HG02642 (cell line): ENCODE measurements at regions not wholly inside any gene's neighbourhood (a gene's known extent, or its start where the extent isn't known, plus 50 kb on each side); places are given as distances from the start of the nearest gene placed in this dataset.
"Not testable (repeated sequence)": the region's sequence is repeated elsewhere in the genome, so short reads cannot be mapped to it uniquely, and the experiment has no call there.

Source experiments
- ATAC-seq: cut with Tn5 transposase; IDR thresholded peaks from one replicate; pipeline ENCODE4 v1.9.1; 2021; ENCODE audit warnings: mild to moderate bottlenecking; ENCODE audit not compliant: unreplicated experiment, poor library complexity

- no peak for ATAC-seq
Observed at GRCh38 chr14:83173687-83174086, 1640.0 kb upstream of the SEL1L start.

GRCh38 chr14:83184531-83184930 lies 1650.9 kb upstream of the SEL1L start:
- ATAC-seq, result no peak

GRCh38 chr14:83188311-83188710 lies 1654.7 kb upstream of the SEL1L start:
- ATAC-seq, result not testable (repeated sequence)

GRCh38 chr14:83196236-83196635 lies 1662.6 kb upstream of the SEL1L start:
- no peak for ATAC-seq

- no peak for ATAC-seq
Observed at GRCh38 chr14:83197271-83197670, 1663.6 kb upstream of the SEL1L start.

GRCh38 chr14:83207550-83207949 lies 1673.9 kb upstream of the SEL1L start:
- ATAC-seq, result no peak

GRCh38 chr14:83208341-83208740 lies 1674.7 kb upstream of the SEL1L start:
- no peak for ATAC-seq

- no peak for ATAC-seq
Observed at GRCh38 chr14:83217492-83217891, 1683.8 kb upstream of the SEL1L start.

- no peak for ATAC-seq
Observed at GRCh38 chr14:83247924-83248639, 1714.4 kb upstream of the SEL1L start.

GRCh38 chr14:83251402-83251801 lies 1717.7 kb upstream of the SEL1L start:
- no peak for ATAC-seq

- ATAC-seq, result no peak
Observed at GRCh38 chr14:83253870-83254269, 1720.2 kb upstream of the SEL1L start.

- ATAC-seq, result no peak
Observed at GRCh38 chr14:83255015-83255726, 1721.5 kb upstream of the SEL1L start.

- ATAC-seq, result no peak
Observed at GRCh38 chr14:83255727-83256090, 1722.1 kb upstream of the SEL1L start.

GRCh38 chr14:83257466-83258439 lies 1724.1 kb upstream of the SEL1L start:
- no peak for ATAC-seq

GRCh38 chr14:83260751-83261150 lies 1727.1 kb upstream of the SEL1L start:
- ATAC-seq, result no peak

- ATAC-seq, result no peak
Observed at GRCh38 chr14:83269583-83269982, 1735.9 kb upstream of the SEL1L start.

- ATAC-seq, result no peak
Observed at GRCh38 chr14:83271663-83272062, 1738.0 kb upstream of the SEL1L start.

- no peak for ATAC-seq
Observed at GRCh38 chr14:83280719-83281118, 1747.1 kb upstream of the SEL1L start.

GRCh38 chr14:83282706-83283105 lies 1749.1 kb upstream of the SEL1L start:
- no peak for ATAC-seq

- ATAC-seq, result no peak
Observed at GRCh38 chr14:83287300-83287699, 1753.6 kb upstream of the SEL1L start.

GRCh38 chr14:83289390-83289789 lies 1755.7 kb upstream of the SEL1L start:
- no peak for ATAC-seq
